NT2/D1 (cell line): ENCODE measurements at regions not wholly inside any gene's neighbourhood (a gene's known extent, or its start where the extent isn't known, plus 50 kb on each side); places are given as distances from the start of the nearest gene placed in this dataset.

Source experiments
- DNase-seq: peaks from one replicate; pipeline ENCODE4 v3.0.0-alpha.2; 2011; ENCODE audit warnings: low read depth, low spot score
- H3K27me3 ChIP-seq: 2 replicates; pipeline ENCODE4 v1.6.0; 2011; ENCODE audit warnings: mild to moderate bottlenecking; ENCODE audit not compliant: insufficient read length, insufficient read depth
- H3K36me3 ChIP-seq: 2 replicates; pipeline ENCODE4 v1.6.1; 2011; ENCODE audit warnings: mild to moderate bottlenecking, low read length, mixed read lengths; ENCODE audit not compliant: insufficient read depth, insufficient read length
- H3K4me1 ChIP-seq: 2 replicates; pipeline ENCODE4 v1.5.1; 2011; ENCODE audit not compliant: insufficient read depth, insufficient read length
- H3K4me3 ChIP-seq: 2 replicates; pipeline ENCODE4 v1.5.1; 2011; ENCODE audit warnings: low read depth; ENCODE audit not compliant: insufficient read length
- H3K9ac ChIP-seq: 2 replicates; pipeline ENCODE4 v1.6.0; 2011; ENCODE audit warnings: low read depth; ENCODE audit not compliant: insufficient read length
- H3K9me3 ChIP-seq: 2 replicates; pipeline ENCODE4 v1.5.1; 2011; ENCODE audit warnings: mild to moderate bottlenecking, low read length; ENCODE audit not compliant: insufficient read depth
- SUZ12 ChIP-seq: IDR thresholded peaks from 2 replicates; pipeline ENCODE4 v1.6.1; 2011; ENCODE audit not compliant: insufficient read length, insufficient read depth; ENCODE audit errors: extremely low read depth
- YY1 ChIP-seq: IDR thresholded peaks from 2 replicates; pipeline ENCODE4 v1.6.1; 2011; ENCODE audit not compliant: insufficient read length, insufficient read depth
- ZNF274 ChIP-seq: IDR thresholded peaks from 2 replicates; pipeline ENCODE4 v1.6.1; 2011; ENCODE audit warnings: mild to moderate bottlenecking, low read depth, low read length

GRCh38 chr7:41010418-41010817, 692.5 kb downstream of the INHBA start:
- no peaks in the 10 kb centered on the region for H3K27me3 ChIP-seq
- H3K4me1 ChIP-seq = no peaks in the 10 kb centered on the region
- no peak for DNase-seq
- H3K9me3 ChIP-seq = no peaks in the 10 kb centered on the region
- H3K9ac ChIP-seq = no peak overlapping the region
- TF ChIP-seq ZNF274 = no peak
- TF ChIP-seq YY1 = no peak
- no peak for TF ChIP-seq SUZ12
- H3K36me3 ChIP-seq = no peaks in the 10 kb centered on the region
- no peak overlapping the region for H3K4me3 ChIP-seq

GRCh38 chr7:41007811-41008210, 695.1 kb downstream of the INHBA start:
- Histone ChIP-seq H3K4me3 (no peak overlapping the region), H3K27me3 (no peaks in the 10 kb centered on the region), H3K4me1 (no peaks in the 10 kb centered on the region), H3K9ac (no peak overlapping the region), H3K9me3 (no peaks in the 10 kb centered on the region), H3K36me3 (no peaks in the 10 kb centered on the region)
- TF ChIP-seq SUZ12 (no peak), YY1 (no peak), ZNF274 (no peak)
- no peak for DNase-seq

GRCh38 chr7:41007351-41007751, 695.5 kb downstream of the INHBA start:
- Histone ChIP-seq H3K9me3 (no peaks in the 10 kb centered on the region), H3K27me3 (no peaks in the 10 kb centered on the region), H3K9ac (no peak overlapping the region), H3K4me1 (no peaks in the 10 kb centered on the region), H3K36me3 (no peaks in the 10 kb centered on the region), H3K4me3 (no peak overlapping the region)
- no peak for DNase-seq
- TF ChIP-seq YY1 (no peak), ZNF274 (no peak), SUZ12 (no peak)

- no peak overlapping the region for H3K4me3 ChIP-seq
- no peaks in the 10 kb centered on the region for H3K4me1 ChIP-seq
- no peak overlapping the region for H3K9ac ChIP-seq
- TF ChIP-seq SUZ12 (no peak), ZNF274 (no peak), YY1 (no peak)
- no peak for DNase-seq
- no peaks in the 10 kb centered on the region for H3K9me3 ChIP-seq
- H3K36me3 ChIP-seq = no peaks in the 10 kb centered on the region
- H3K27me3 ChIP-seq = no peaks in the 10 kb centered on the region
These were observed 696.4 kb downstream of the INHBA start for GRCh38 chr7:41006306-41006995.

GRCh38 chr7:41005374-41005901, 697.5 kb downstream of the INHBA start:
- H3K27me3 ChIP-seq = no peaks in the 10 kb centered on the region
- H3K4me3 ChIP-seq = no peak overlapping the region
- no peak for DNase-seq
- H3K9ac ChIP-seq = no peak overlapping the region
- TF ChIP-seq SUZ12 (no peak), YY1 (no peak), ZNF274 (no peak)
- H3K36me3 ChIP-seq = no peaks in the 10 kb centered on the region
- no peaks in the 10 kb centered on the region for H3K9me3 ChIP-seq
- H3K4me1 ChIP-seq = no peaks in the 10 kb centered on the region

GRCh38 chr7:41003977-41004376, 698.9 kb downstream of the INHBA start:
- H3K9ac ChIP-seq = no peak overlapping the region
- H3K27me3 ChIP-seq = no peaks in the 10 kb centered on the region
- TF ChIP-seq YY1 = no peak
- no peak for TF ChIP-seq SUZ12
- TF ChIP-seq ZNF274 = no peak
- H3K4me1 ChIP-seq = no peaks in the 10 kb centered on the region
- no peaks in the 10 kb centered on the region for H3K36me3 ChIP-seq
- H3K9me3 ChIP-seq = no peaks in the 10 kb centered on the region
- no peak for DNase-seq
- H3K4me3 ChIP-seq = no peak overlapping the region

GRCh38 chr7:41003611-41003940, 699.3 kb downstream of the INHBA start:
- TF ChIP-seq ZNF274 = no peak
- no peak for TF ChIP-seq SUZ12
- TF ChIP-seq YY1 = no peak

More at GRCh38 chr7:41003611-41003940, 699.3 kb downstream of the INHBA start:
- Histone ChIP-seq H3K4me3 (no peak overlapping the region), H3K4me1 (no peaks in the 10 kb centered on the region), H3K9me3 (no peaks in the 10 kb centered on the region), H3K9ac (no peak overlapping the region), H3K27me3 (no peaks in the 10 kb centered on the region), H3K36me3 (no peaks in the 10 kb centered on the region)
- no peak for DNase-seq
